IPS-NIHi11 (cell line): ENCODE measurements at regions not wholly inside any gene's neighbourhood (a gene's known extent, or its start where the extent isn't known, plus 50 kb on each side); places are given as distances from the start of the nearest gene placed in this dataset.
"Not testable (repeated sequence)": the region's sequence is repeated elsewhere in the genome, so short reads cannot be mapped to it uniquely, and the experiment has no call there.

Experiments used
- DNase-seq: peaks from one replicate; pipeline ENCODE4 v3.0.0; 2012; ENCODE audit warnings: mixed read lengths, low spot score

GRCh38 chr14:34090451-34090850, 139.6 kb upstream of the EGLN3 start:
- DNase-seq: no peak

GRCh38 chr14:34088914-34089313, 138.0 kb upstream of the EGLN3 start:
- DNase-seq: no peak

- DNase-seq: no peak
Measured at GRCh38 chr14:34087571-34087970, 136.7 kb upstream of the EGLN3 start.

GRCh38 chr14:34086223-34086757, 135.4 kb upstream of the EGLN3 start:
- no peak for DNase-seq

- DNase-seq: no peak
Measured at GRCh38 chr14:34085695-34086094, 134.8 kb upstream of the EGLN3 start.

GRCh38 chr14:34081576-34082136, 130.8 kb upstream of the EGLN3 start:
- no peak for DNase-seq

- DNase-seq: no peak
Measured at GRCh38 chr14:34081101-34081575, 130.3 kb upstream of the EGLN3 start.

GRCh38 chr14:34079643-34080042, 128.8 kb upstream of the EGLN3 start:
- not testable (repeated sequence) for DNase-seq

- no peak for DNase-seq
Measured at GRCh38 chr14:34078117-34078743, 127.4 kb upstream of the EGLN3 start.

- no peak for DNase-seq
Measured at GRCh38 chr14:34075826-34076225, 125.0 kb upstream of the EGLN3 start.

- DNase-seq: no peak
Measured at GRCh38 chr14:34075042-34075744, 124.3 kb upstream of the EGLN3 start.

GRCh38 chr14:34072921-34073320, 122.0 kb upstream of the EGLN3 start:
- DNase-seq: no peak

- no peak for DNase-seq
Measured at GRCh38 chr14:34072401-34072800, 121.5 kb upstream of the EGLN3 start.

GRCh38 chr14:34070917-34071407, 120.1 kb upstream of the EGLN3 start:
- DNase-seq: no peak

- no peak for DNase-seq
Measured at GRCh38 chr14:34069854-34070582, 119.1 kb upstream of the EGLN3 start.

- no peak for DNase-seq
Measured at GRCh38 chr14:34067587-34067986, 116.7 kb upstream of the EGLN3 start.

- DNase-seq: no peak
Measured at GRCh38 chr14:34065690-34066391, 115.0 kb upstream of the EGLN3 start.

GRCh38 chr14:34065236-34065635, 114.4 kb upstream of the EGLN3 start:
- no peak for DNase-seq

- DNase-seq: no peak
Measured at GRCh38 chr14:34064349-34064748, 113.5 kb upstream of the EGLN3 start.

- no peak for DNase-seq
Measured at GRCh38 chr14:34063470-34064164, 112.7 kb upstream of the EGLN3 start.

- no peak for DNase-seq
Measured at GRCh38 chr14:34063042-34063441, 112.2 kb upstream of the EGLN3 start.
